NCI-H226 (cell line): ENCODE measurements at regions not wholly inside any gene's neighbourhood (a gene's known extent, or its start where the extent isn't known, plus 50 kb on each side); places are given as distances from the start of the nearest gene placed in this dataset.
"Not testable (repeated sequence)": the region's sequence is repeated elsewhere in the genome, so short reads cannot be mapped to it uniquely, and the experiment has no call there.

Experiments
- DNase-seq: peaks from one replicate; pipeline ENCODE4 v3.0.0-alpha.2; 2015

DNA sequence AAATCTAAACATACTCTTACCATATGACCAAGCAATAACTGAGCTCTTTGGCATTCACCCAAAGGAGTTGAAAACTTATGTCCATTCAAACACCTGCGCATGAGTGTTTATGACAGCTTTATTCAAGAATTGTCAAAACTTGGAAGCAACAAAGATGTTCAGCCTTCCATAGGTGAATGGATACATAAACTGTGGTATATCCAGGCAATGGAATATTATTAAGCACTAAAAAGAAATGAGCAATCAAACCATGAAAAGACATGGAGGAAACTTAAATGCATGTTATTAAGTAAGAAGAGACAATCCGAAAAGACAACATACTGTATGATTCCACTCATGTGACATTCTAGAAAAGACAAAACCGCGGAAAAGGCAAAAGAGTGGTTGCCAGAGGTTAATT lies 312.0 kb upstream of the TMC3 start:
- DNase-seq = no peak

- DNase-seq = no peak
These were observed 311.2 kb upstream of the TMC3 start for GRCh38 chr15:81685237-81685636.

GRCh38 chr15:81680829-81681228 lies 306.8 kb upstream of the TMC3 start:
- no peak for DNase-seq

DNA sequence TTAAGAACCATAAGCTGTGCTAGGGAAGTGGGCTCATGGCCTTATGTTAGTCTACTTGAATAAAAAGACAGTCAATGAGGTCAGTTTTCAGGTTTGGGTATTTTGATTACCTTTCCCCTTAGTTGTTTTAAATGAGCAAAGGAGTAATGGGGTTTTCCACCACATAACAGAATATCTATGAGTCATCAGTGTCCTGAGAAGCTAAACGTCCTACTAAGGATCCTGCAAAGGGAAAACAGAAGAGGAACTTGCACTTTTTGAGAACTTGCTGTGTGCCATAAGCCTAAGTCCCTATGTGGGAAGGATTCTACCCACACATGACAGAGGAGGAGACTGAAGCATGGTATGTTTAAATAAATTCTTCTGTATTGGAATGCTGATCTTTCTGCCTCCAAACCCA lies 292.8 kb upstream of the TMC3 start:
- no peak for DNase-seq

- DNase-seq = no peak
These were observed 287.0 kb upstream of the TMC3 start for GRCh38 chr15:81660976-81661375.

GRCh38 chr15:81653259-81653658 lies 279.2 kb upstream of the TMC3 start:
- no peak for DNase-seq

- DNase-seq = no peak
These were observed 271.5 kb upstream of the TMC3 start for GRCh38 chr15:81645470-81645869.

- no peak for DNase-seq
These were observed 269.8 kb upstream of the TMC3 start for GRCh38 chr15:81643771-81644170.

DNA sequence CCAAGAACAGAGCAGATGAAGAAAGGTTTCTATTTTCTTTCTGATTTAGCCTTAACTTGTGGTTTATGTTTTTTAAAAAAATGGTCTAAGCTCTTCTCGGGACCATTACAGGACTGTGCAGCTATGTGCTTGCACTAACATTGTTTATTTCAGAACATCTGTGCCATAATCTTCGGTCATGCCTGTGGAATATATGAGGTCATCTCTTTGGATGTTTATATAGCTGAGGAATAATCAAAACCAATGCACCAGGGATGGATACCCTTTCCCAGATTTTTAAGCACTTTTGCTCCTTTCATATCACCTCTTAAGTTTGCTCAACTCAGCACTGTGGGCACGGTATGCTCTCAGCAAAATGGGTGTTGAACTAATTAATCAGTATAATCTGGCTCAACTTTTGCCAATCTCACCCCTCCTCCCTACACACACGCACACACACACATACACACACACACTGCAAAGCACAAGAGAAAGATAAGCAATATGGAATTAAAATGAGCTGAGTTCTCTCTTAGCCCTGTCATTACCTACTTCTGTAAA lies 268.5 kb upstream of the TMC3 start:
- DNase-seq = no peak

DNA sequence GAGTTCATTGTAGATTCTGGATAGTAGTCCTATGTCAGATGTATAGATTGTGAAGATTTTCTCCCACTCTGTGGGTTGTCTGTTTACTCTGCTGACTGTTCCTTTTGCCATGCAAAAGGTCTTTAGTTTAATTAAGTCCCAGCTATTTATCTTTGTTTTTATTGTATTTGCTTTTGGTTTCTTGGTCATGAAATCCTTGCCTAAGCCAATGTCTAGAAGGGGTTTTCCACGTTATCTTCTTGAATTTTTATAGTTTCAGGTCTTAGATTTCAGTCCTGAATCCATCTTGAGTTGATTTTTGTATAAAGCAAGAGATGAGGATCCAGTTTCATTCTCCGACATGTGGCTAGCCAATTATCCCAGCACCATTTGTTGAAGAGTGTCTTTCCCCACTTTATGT lies 262.1 kb upstream of the TMC3 start:
- DNase-seq = not testable (repeated sequence)

DNA sequence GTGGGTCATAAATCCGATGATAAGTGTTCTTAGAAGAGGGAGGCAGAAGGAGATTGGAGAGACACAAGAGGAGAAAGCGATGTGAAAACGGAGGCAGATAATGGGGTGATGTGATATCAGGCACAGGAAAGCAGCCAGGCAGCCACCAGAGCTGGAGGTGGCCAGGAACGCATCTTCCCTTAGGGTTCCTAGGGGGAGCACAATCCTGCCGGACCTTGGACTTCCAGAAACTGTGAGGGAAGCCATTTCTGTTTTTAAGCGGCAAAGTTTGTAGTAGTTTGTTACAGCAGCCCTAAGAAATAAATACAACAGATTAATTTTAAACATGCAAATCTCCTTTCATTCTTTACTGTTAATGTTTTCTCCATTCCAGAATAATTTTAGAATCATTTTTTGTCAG lies 259.9 kb upstream of the TMC3 start:
- no peak for DNase-seq

DNA sequence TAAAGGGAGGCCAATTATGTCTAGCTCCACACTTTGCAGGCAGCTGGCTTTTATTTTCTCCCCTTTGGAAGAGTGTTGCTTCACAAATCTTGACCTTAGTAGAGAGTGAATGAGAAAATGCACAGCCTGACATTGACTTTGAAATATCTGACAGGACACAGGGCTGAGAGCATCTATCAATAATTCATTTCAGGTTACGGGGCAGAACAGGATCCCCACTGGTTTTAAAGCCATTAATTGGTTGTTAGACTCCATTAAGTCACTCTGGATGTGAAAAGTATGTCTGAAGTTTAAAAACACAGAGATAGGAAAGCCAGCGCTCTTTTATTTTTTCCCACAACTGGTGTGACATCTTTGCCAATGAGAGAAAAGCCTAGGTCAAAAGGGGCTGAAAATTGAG lies 251.9 kb upstream of the TMC3 start:
- no peak for DNase-seq

GRCh38 chr15:81619002-81619401 lies 245.0 kb upstream of the TMC3 start:
- DNase-seq = no peak

DNA sequence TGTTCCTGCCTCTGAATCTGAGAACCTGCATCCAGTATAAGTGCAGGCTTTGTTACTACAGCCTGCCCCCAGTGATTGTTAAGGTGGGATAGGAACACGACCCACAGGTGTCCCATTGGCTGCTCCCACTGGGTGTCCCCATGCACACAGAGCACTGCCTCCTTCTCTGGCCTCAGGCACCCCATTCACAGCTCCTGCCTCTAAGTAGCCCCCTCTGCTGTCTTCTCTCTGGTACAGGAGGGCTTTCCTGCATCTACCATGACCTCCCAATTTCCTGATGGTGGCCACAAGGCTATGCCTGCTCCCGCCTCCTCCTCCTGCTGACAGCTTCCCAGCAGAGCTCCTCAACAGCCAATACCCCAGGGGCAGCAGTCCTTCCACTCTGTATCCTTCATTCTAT lies 238.6 kb upstream of the TMC3 start:
- DNase-seq = no peak

GRCh38 chr15:81611679-81612078 lies 237.7 kb upstream of the TMC3 start:
- no peak for DNase-seq

DNA sequence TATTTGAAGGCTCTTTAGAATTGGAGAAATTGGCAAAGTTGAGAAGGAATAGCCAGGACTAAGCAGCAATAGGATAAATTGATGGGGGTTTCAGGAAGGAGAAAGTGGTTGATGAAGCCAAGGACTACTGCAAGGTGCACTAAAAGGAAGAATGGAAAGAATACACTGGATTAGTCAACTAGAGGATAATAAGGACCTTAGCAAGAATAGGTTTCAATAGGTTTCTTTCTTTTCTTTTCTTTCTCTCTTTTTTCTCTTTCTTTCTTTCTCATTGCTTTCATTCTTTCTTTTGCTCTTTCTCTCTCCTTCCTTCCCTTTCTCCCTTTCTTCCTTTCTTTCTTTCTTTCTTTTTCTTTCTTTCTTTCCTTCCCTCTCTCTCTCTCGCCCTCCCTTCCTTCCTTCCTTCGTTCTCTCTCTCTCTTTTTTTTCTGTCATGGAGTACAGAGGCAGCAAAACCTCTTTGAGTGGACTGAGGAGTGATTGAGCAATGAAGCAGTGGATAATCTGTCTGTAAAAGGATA lies 234.4 kb upstream of the TMC3 start:
- no peak for DNase-seq

GRCh38 chr15:81604713-81605112 lies 230.7 kb upstream of the TMC3 start:
- no peak for DNase-seq

GRCh38 chr15:81596159-81596865 lies 222.3 kb upstream of the TMC3 start:
- no peak for DNase-seq

DNA sequence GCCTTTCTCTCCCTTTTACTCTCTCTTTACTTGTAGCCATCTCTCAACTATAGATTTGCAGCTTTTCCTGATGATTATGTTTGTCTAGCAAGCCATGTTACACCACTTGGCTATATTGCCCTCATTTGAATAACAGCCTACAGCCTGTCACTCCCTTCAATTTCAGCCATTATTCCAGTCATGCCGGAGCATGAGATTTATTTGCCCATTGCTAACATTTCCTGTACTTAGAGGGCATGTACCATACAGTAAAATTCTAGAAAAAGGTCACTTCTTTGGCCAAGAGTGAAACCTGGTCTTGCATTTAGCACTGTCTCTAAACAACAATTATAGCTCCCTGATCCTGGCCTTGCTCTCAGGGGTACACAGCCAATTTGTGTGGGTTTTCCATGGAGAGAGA lies 221.7 kb upstream of the TMC3 start:
- DNase-seq = no peak

GRCh38 chr15:81589671-81590070 lies 215.7 kb upstream of the TMC3 start:
- no peak for DNase-seq

DNA sequence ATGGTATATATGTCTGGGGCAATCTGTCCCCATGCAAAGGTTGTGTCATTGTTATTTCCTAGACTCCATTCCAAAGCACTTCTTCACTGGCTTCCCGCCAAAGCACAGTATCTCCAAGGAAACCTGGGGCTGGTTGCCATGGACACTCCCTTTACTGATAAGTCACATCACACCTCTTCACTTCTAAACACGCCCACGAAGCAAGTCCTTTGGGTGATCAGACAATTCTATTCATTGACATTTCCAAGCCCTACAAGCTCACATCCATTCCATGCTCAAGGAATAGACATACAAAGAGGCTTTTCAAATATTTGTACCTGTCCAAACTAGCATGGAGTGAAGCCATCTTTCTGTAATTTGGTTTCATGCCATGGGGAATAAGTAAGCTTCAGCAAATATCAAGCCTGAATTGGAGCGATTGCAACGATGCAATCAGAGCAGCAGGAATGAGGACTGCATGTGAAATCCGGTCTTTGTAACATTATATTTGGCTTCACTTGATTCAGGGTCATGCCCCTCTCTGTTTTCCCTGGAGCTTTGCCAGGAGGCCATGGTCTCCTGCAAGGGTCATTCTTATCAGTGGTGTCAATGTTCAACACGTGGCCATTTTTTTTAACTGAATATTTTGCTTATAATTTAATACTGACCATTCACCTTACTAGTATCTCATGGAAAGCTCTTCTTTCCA lies 201.6 kb upstream of the TMC3 start:
- DNase-seq = no peak

- no peak for DNase-seq
These were observed 199.2 kb upstream of the TMC3 start for GRCh38 chr15:81573098-81573746.

GRCh38 chr15:81572190-81572589 lies 198.2 kb upstream of the TMC3 start:
- no peak for DNase-seq
